Endothelial cell of umbilical vein (primary cell): ENCODE measurements at regions not wholly inside any gene's neighbourhood (a gene's known extent, or its start where the extent isn't known, plus 50 kb on each side); places are given as distances from the start of the nearest gene placed in this dataset.

Experiments used
- BruUV-seq: library from RNA; stranded (reverse); fragments of 400-500 nt; replicated peaks from 2 replicates; lab custom pipeline; 2021; lab: Mats Ljungman, UMichigan
- CTCF ChIA-PET: fragments of 300-600, 350-600 bp; sonication (Branson Sonifier 250); formaldehyde crosslinking; loops from one replicate; lab custom pipeline; 2021; ENCODE audit warnings: antibody characterized with exemption, inconsistent platforms; lab: Charles Lee
- POLR2A ChIA-PET: fragments of 300-600, 350-600 bp; sonication (Branson Sonifier 250); formaldehyde crosslinking; loops from one replicate; lab custom pipeline; 2021; ENCODE audit warnings: antibody characterized with exemption, inconsistent platforms; lab: Charles Lee
- DNase-seq: peaks from one replicate; pipeline ENCODE4 v3.0.0-alpha.2; 2011; ENCODE audit warnings: low read depth, low spot score
- FAIRE-seq: peaks from 2 replicates; lab custom pipeline; 2011; peaks lifted over from hg19 to GRCh38; lab: Jason Lieb, UNC
- H2AFZ ChIP-seq: 2 replicates; pipeline ENCODE4 v1.6.0; 2012; ENCODE audit warnings: low read depth, low read length, control low read depth, inconsistent platforms
- H3K27ac ChIP-seq: 2 replicates; pipeline ENCODE4 v1.5.1; 2011; ENCODE audit warnings: low read depth, mild to moderate bottlenecking, control low read depth, low read length, moderate library complexity; ENCODE audit not compliant: insufficient read depth
- H3K27me3 ChIP-seq, 2 experiments: 2 replicates each; pipeline versions ENCODE4 v1.6.0 to v1.6.1; 2011; ENCODE audit warnings: low read length in 2 of 2, mixed read lengths in 1 of 2; ENCODE audit not compliant: control insufficient read depth in 2 of 2, insufficient read depth in 2 of 2
- H3K36me3 ChIP-seq, 2 experiments: 2 replicates in 1 of 2; 3 replicates in 1 of 2; pipeline ENCODE4 v1.5.1; 2011; ENCODE audit warnings: low read length in 2 of 2, mild to moderate bottlenecking in 1 of 2, moderate library complexity in 1 of 2; ENCODE audit not compliant: control insufficient read depth in 2 of 2, insufficient read depth in 2 of 2; ENCODE audit errors: extremely low read depth in 1 of 2
- H3K4me1 ChIP-seq: 3 replicates; pipeline ENCODE4 v1.5.1; 2011; ENCODE audit warnings: mild to moderate bottlenecking, low read length; ENCODE audit not compliant: control insufficient read depth, insufficient read depth; ENCODE audit errors: extremely low read depth
- H3K4me2 ChIP-seq: 2 replicates; pipeline ENCODE4 v1.6.1; 2011; ENCODE audit warnings: low read length, control low read depth, mixed read lengths; ENCODE audit not compliant: insufficient read depth
- H3K4me3 ChIP-seq, 3 experiments: fragments of 200-600 bp in 1 of 3; sonication (generic), shearing (Covaris generic) in 1 of 3; replicated peaks in 1 of 3; 2 replicates each; pipeline ENCODE4 v1.5.1; 2011 to 2016; ENCODE audit warnings: control low read depth in 3 of 3, low read length in 3 of 3, mild to moderate bottlenecking in 2 of 3, inconsistent platforms in 1 of 3, low read depth in 1 of 3, moderate library complexity in 1 of 3; ENCODE audit not compliant: insufficient read depth in 1 of 3
- H3K79me2 ChIP-seq: 2 replicates; pipeline ENCODE4 v1.6.0; 2012; ENCODE audit warnings: low read length, inconsistent platforms; ENCODE audit not compliant: control insufficient read depth, insufficient read depth
- H3K9ac ChIP-seq: replicated peaks from 2 replicates; pipeline ENCODE3; 2011; ENCODE audit warnings: low read length, control low read depth; ENCODE audit not compliant: insufficient read depth; ENCODE audit errors: extremely low read depth
- H3K9me1 ChIP-seq: replicated peaks from 3 replicates; pipeline ENCODE4 v1.6.0; 2011; ENCODE audit warnings: mild to moderate bottlenecking, low read length; ENCODE audit not compliant: control insufficient read depth, insufficient read depth; ENCODE audit errors: extremely low read depth
- H3K9me3 ChIP-seq: replicated peaks from 2 replicates; pipeline ENCODE4 v1.5.1; 2012; ENCODE audit warnings: low read length, inconsistent platforms; ENCODE audit not compliant: control insufficient read depth, insufficient read depth
- H4K20me1 ChIP-seq: replicated peaks from 2 replicates; pipeline ENCODE3; 2011; ENCODE audit warnings: mild to moderate bottlenecking, low read length; ENCODE audit not compliant: control insufficient read depth, insufficient read depth; ENCODE audit errors: extremely low read depth
- CTCF ChIP-seq, 2 donors: IDR thresholded peaks; 1 replicate in 1 of 2; 2 replicates in 1 of 2; pipeline ENCODE4 v1.5.1; 2011; ENCODE audit warnings: low read length in 2 of 2, mild to moderate bottlenecking in 2 of 2, moderate library complexity in 2 of 2, control low read depth in 1 of 2, inconsistent platforms in 1 of 2, low read depth in 1 of 2; ENCODE audit not compliant: insufficient read depth in 1 of 2; ENCODE audit errors: extremely low read depth in 1 of 2
- EZH2 ChIP-seq: IDR thresholded peaks from 2 replicates; pipeline ENCODE4 v1.6.1; 2012; ENCODE audit warnings: borderline replicate concordance, low read depth, mild to moderate bottlenecking, moderate library complexity, low read length, inconsistent platforms; ENCODE audit not compliant: severe bottlenecking
- FOS ChIP-seq: IDR thresholded peaks from 2 replicates; pipeline ENCODE4 v1.6.1; 2011; ENCODE audit warnings: mild to moderate bottlenecking, low read length, moderate library complexity, borderline replicate concordance; ENCODE audit not compliant: insufficient read depth
- GATA2 ChIP-seq: IDR thresholded peaks from 2 replicates; pipeline ENCODE4 v1.7.0; 2011; ENCODE audit warnings: low read depth, mild to moderate bottlenecking, moderate library complexity, mixed read lengths, low read length; ENCODE audit not compliant: insufficient read length, insufficient read depth
- JUN ChIP-seq: IDR thresholded peaks from 2 replicates; pipeline ENCODE4 v1.6.1; 2011; ENCODE audit warnings: borderline replicate concordance, low read depth; ENCODE audit not compliant: insufficient read length, insufficient read depth
- MAX ChIP-seq: IDR thresholded peaks from 2 replicates; pipeline ENCODE4 v1.6.1; 2011; ENCODE audit not compliant: insufficient read depth, insufficient read length
- MYC ChIP-seq: IDR thresholded peaks from one replicate; pipeline ENCODE4 v1.6.1; 2011; ENCODE audit warnings: mild to moderate bottlenecking, low read depth, low read length
- POLR2A ChIP-seq: IDR thresholded peaks from 2 replicates; pipeline ENCODE4 v1.6.1; 2012; ENCODE audit warnings: low read depth, mild to moderate bottlenecking, control low read depth, low read length
- POLR2AphosphoS5 ChIP-seq: IDR thresholded peaks from 2 replicates; pipeline ENCODE4 v1.6.1; 2012; ENCODE audit warnings: low read depth, mild to moderate bottlenecking, control low read depth, low read length, moderate library complexity; ENCODE audit not compliant: insufficient read depth
- dilution Hi-C: fragments of 300-500 bp; cut with MboI; formaldehyde crosslinking; loops from one replicate; pipeline ENCODE4 v1.15.0; 2019; ENCODE audit warnings: low sequenced_read_pairs; ENCODE audit not compliant: extremely low pct_ligation_motif_present
- intact Hi-C: fragments of 100-400 bp; cut with micrococcal nuclease; formaldehyde crosslinking; loops from one replicate; pipeline ENCODE4 v1.10.0; 2022

- H3K4me2 ChIP-seq: no peak overlapping the region
- H4K20me1 ChIP-seq: no peaks in the 10 kb centered on the region
- FAIRE-seq (no peak), DNase-seq (no peak)
- no peaks in the 10 kb centered on the region for H3K36me3 ChIP-seq
- H3K4me1 ChIP-seq: no peaks in the 10 kb centered on the region
- dilution Hi-C loops (no loop called here), intact Hi-C loops (no loop called here)
- TF ChIP-seq FOS (no peak), MAX (no peak), MYC (no peak), EZH2 (no peak), POLR2A (no peak), JUN (no peak), POLR2AphosphoS5 (no peak), GATA2 (no peak), CTCF (IDR thresholded peaks at IDR 0.05; ENCODE audit: extremely low read depth in 1 of 2, insufficient read depth in 1 of 2, low read depth in 1 of 2, low read length in 2 of 2) (no peak)
- H2AFZ ChIP-seq: no peak overlapping the region
- H3K9me1 ChIP-seq: no peaks in the 10 kb centered on the region
- ChIA-PET CTCF (interaction anchor here (1.2 to 2.0 kb wide), 4 partner anchors 9 to 605 kb away, joined by 3 to 8 read pairs (median 3); no protein-coding TSS in a partner anchor), POLR2A (no interaction called here)
- H3K4me3 ChIP-seq: no peak overlapping the region
- no peak overlapping the region for H3K27ac ChIP-seq
- H3K9ac ChIP-seq: no peak overlapping the region
- BruUV-seq: no TSS peak
- H3K27me3 ChIP-seq: no peaks in the 10 kb centered on the region
- H3K9me3 ChIP-seq: no peaks in the 10 kb centered on the region
- H3K79me2 ChIP-seq: no peaks in the 10 kb centered on the region
Measured at GRCh38 chr5:57903458-57903857, 420.8 kb upstream of the ACTBL2 start.
